ENCODE measurements at regions not wholly inside any gene's neighbourhood (a gene's known extent, or its start where the extent isn't known, plus 50 kb on each side); places are given as distances from the start of the nearest gene placed in this dataset.
"Not testable (repeated sequence)": the region's sequence is repeated elsewhere in the genome, so short reads cannot be mapped to it uniquely, and the experiment has no call there.

DNA sequence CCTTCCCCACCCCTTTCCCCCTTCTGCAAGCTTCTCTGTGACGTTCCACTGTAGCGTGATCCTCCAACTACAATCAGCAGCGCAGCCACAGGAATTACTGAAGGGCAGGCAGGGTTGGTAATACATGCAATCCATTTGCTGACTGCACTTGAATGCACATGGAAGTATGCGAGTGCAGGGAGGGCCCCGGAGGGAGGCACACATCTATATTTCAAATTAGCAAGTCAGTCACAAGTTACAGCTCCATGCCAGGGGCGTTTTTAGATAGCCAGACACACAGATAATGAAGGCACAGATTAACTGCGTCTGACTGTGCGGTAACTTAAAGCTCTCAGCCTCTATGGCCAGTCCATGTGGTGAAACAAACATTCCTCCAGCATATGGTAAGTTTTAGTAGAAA lies 209.2 kb upstream of the GATA6 start:
- TF ChIP-seq, protein P1, sequence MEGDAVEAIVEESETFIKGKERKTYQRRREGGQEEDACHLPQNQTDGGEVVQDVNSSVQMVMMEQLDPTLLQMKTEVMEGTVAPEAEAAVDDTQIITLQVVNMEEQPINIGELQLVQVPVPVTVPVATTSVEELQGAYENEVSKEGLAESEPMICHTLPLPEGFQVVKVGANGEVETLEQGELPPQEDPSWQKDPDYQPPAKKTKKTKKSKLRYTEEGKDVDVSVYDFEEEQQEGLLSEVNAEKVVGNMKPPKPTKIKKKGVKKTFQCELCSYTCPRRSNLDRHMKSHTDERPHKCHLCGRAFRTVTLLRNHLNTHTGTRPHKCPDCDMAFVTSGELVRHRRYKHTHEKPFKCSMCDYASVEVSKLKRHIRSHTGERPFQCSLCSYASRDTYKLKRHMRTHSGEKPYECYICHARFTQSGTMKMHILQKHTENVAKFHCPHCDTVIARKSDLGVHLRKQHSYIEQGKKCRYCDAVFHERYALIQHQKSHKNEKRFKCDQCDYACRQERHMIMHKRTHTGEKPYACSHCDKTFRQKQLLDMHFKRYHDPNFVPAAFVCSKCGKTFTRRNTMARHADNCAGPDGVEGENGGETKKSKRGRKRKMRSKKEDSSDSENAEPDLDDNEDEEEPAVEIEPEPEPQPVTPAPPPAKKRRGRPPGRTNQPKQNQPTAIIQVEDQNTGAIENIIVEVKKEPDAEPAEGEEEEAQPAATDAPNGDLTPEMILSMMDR (IDR thresholded peaks at IDR 0.05), result no peak
- DNase-seq (peak in 1 of 4 donors; percentile 8), ATAC-seq (no peak)
- H3K27ac ChIP-seq, result no peak overlapping the region
- intact Hi-C loops (cut with DNase I), result no loop called here
- no peaks in the 10 kb centered on the region for H3K4me1 ChIP-seq
- no peaks in the 10 kb centered on the region for H3K9me3 ChIP-seq
- H3K36me3 ChIP-seq, result no peaks in the 10 kb centered on the region
- no peaks in the 10 kb centered on the region for H3K27me3 ChIP-seq
- H3K4me3 ChIP-seq, result no peak overlapping the region

DNA sequence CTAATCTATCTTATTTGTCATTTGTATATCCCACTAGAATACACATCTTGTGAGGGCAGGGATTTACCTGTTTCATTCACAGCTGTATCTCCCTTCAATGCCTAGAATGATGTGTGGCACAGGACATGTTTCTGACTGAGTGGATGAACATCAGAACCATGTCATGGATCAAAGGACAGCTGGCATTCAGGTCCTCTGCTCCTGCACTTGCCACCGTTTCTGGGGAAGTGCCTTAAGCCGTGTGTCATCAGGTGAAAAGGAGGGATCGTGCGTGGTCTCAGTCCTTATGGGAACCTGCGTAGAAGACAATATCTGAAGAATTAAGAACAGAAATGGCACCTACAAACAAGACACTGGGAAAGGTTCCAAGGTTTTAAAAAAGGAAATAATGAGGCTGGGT lies 206.1 kb upstream of the GATA6 start:
- H3K36me3 ChIP-seq, result no peaks in the 10 kb centered on the region
- TF ChIP-seq, protein P1 (IDR thresholded peaks at IDR 0.05), result no peak
- H3K9me3 ChIP-seq, result no peaks in the 10 kb centered on the region
- H3K4me1 ChIP-seq, result no peaks in the 10 kb centered on the region
- DNase-seq, result no peak
- no peaks in the 10 kb centered on the region for H3K27me3 ChIP-seq
- H3K27ac ChIP-seq, result no peak overlapping the region
- no peak overlapping the region for H3K4me3 ChIP-seq
- ATAC-seq, result no peak
- intact Hi-C loops (cut with DNase I), result no loop called here

DNA sequence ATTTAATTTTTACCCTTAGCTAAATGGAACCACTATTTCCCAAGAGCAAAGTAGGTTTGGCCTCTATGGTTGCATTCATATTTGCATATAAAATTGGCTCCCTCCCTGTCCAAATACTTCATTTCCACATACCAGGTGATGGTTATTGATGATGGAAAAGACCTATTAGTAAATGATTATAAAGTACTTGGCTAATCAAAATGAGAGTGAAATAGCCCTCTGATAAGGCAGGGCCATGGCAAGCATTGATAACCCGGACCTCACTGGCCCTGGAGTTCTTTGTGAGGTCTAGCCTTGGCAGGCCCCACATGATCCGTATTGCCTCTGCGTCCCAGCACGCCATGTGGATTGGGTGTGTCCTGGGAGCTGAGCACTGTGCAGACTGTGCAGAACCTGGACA lies 201.1 kb upstream of the GATA6 start:
- no peak for ATAC-seq
- H3K36me3 ChIP-seq, result no peaks in the 10 kb centered on the region
- no peak for DNase-seq
- no peaks in the 10 kb centered on the region for H3K9me3 ChIP-seq
- intact Hi-C loops (cut with DNase I), result no loop called here
- no peak overlapping the region for H3K4me3 ChIP-seq
- H3K27me3 ChIP-seq, result no peaks in the 10 kb centered on the region
- H3K4me1 ChIP-seq, result no peaks in the 10 kb centered on the region
- H3K27ac ChIP-seq, result no peak overlapping the region
- TF ChIP-seq, protein P1 (IDR thresholded peaks at IDR 0.05), result no peak

DNA sequence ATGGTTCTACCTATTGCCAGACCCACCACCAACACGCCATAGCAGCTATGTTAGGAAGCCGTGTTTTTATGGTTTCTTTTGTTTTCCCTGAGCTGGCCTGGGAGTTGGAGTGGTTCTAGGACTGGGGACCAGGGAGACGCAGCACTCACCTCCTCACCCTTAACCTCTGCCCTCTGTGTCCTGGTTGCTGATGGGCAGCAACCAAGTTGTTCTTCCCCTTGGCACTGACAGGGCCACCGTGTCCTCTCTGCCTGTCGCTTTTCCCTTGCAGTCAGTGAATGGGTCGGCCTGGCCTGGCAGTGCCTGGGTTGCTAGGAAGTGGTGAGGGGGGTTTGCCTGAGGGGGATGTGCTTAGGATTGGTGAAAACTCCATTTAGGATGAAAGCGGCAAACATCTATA lies 197.1 kb upstream of the GATA6 start:
- Histone ChIP-seq H3K4me3 (no peak overlapping the region), H3K27ac (no peak overlapping the region), H3K36me3 (no peaks in the 10 kb centered on the region), H3K27me3 (no peaks in the 10 kb centered on the region), H3K4me1 (no peaks in the 10 kb centered on the region), H3K9me3 (no peaks in the 10 kb centered on the region)
- intact Hi-C loops (cut with DNase I), result no loop called here
- DNase-seq (no peak), ATAC-seq (no peak)
- TF ChIP-seq, protein P1 (IDR thresholded peaks at IDR 0.05), result no peak

DNA sequence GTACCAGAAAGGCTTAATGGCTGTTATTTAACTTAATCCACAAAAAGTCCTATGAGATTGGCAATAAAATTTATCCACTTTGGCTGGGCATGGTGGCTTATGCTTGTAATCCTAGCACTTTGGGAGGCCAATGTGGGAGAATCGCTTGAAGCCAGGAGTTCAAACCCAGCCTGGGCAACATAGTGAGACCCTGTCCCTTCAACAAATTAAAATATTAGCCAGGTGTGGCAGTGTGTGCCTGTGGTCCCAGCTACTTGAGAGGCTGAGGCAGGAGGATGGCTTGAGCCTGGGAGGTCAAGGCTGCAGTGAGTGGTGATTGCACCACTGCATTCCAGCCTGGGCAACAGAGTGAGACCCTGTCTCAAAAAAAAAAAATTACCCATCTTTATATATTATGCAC lies 193.4 kb upstream of the GATA6 start:
- H3K27me3 ChIP-seq; H3K4me3 ChIP-seq; H3K4me1 ChIP-seq; H3K27ac ChIP-seq; ATAC-seq; intact Hi-C loops (cut with DNase I); H3K9me3 ChIP-seq; DNase-seq; H3K36me3 ChIP-seq: not testable (repeated sequence)

DNA sequence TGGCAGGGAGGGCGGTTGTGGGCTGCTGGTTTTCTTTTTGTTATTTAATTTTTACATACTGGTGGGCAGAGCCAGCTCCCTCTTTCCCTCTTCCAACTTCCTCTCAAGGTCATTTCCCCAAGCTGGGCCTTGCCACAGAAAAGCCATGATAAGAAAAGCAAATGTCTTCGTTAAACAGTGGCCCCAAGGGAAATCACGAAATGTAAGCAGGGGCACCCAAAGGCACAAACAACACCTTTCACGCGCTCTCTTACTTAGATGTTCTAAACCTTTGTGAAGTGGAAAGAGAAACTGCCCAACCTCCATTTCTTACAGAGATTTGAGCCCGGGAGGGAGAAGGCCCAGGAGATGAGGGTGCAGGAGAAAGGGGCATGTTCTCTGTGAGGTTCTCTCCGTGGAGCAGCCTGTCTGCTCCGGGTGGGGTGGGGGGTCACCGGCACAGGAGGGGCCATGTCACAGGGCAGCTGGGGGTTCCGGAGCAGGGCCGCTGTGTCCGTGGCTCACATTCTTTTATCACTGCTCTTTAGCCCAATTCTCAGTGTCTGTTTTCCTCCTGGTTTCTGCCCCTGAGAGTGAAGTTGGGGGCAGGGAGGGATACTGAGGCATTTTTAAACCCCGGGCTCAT lies 190.7 kb upstream of the GATA6 start:
- H3K27ac ChIP-seq, result no peak overlapping the region
- intact Hi-C loops (cut with DNase I), result no loop called here
- H3K4me3 ChIP-seq, result no peak overlapping the region
- H3K27me3 ChIP-seq, result no peaks in the 10 kb centered on the region
- no peaks in the 10 kb centered on the region for H3K4me1 ChIP-seq
- DNase-seq (no peak), ATAC-seq (no peak)
- H3K9me3 ChIP-seq, result no peaks in the 10 kb centered on the region
- TF ChIP-seq, protein P1 (IDR thresholded peaks at IDR 0.05), result no peak
- no peaks in the 10 kb centered on the region for H3K36me3 ChIP-seq

All from left lung (tissue), 4 donors.